ENCODE measurements at regions not wholly inside any gene's neighbourhood (a gene's known extent, or its start where the extent isn't known, plus 50 kb on each side); places are given as distances from the start of the nearest gene placed in this dataset.

DNA sequence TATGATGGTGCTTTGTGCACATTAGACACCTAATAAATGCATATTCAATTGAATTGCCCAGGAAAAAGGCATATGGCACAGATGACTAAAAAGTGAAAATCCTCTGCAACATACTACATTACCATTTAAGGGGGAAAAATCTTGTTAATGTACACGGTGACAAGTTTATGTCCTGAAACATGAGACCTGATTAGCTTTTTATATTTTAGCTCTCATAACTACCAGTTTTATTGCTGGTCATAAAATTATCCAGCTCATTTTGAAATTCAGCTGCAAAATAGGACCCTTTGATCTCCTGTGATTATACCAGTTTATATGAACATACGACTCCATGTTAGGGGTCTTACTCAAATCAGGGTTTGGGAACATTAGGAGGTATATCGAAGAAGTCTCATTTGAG is 684.6 kb upstream of the CCDC54 start:
- TF ChIP-seq, protein P1, sequence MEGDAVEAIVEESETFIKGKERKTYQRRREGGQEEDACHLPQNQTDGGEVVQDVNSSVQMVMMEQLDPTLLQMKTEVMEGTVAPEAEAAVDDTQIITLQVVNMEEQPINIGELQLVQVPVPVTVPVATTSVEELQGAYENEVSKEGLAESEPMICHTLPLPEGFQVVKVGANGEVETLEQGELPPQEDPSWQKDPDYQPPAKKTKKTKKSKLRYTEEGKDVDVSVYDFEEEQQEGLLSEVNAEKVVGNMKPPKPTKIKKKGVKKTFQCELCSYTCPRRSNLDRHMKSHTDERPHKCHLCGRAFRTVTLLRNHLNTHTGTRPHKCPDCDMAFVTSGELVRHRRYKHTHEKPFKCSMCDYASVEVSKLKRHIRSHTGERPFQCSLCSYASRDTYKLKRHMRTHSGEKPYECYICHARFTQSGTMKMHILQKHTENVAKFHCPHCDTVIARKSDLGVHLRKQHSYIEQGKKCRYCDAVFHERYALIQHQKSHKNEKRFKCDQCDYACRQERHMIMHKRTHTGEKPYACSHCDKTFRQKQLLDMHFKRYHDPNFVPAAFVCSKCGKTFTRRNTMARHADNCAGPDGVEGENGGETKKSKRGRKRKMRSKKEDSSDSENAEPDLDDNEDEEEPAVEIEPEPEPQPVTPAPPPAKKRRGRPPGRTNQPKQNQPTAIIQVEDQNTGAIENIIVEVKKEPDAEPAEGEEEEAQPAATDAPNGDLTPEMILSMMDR (IDR thresholded peaks at IDR 0.05) = no peak
- no peak for TF ChIP-seq POLR2A (IDR thresholded peaks at IDR 0.05)
